ENCODE measurements at regions not wholly inside any gene's neighbourhood (a gene's known extent, or its start where the extent isn't known, plus 50 kb on each side); places are given as distances from the start of the nearest gene placed in this dataset.

GRCh38 chr3:43854283-43854682 lies 163.5 kb downstream of the ABHD5 start:
- Histone ChIP-seq H3K27me3 (peaks cover 6% of the 10 kb centered on the region), H3K27ac (no peak overlapping the region), H3K9me2 (replicated peaks; ENCODE audit: insufficient read depth) (no peaks in the 10 kb centered on the region), H2AFZ (no peak overlapping the region), H3K4me1 (ENCODE audit: insufficient read depth) (peaks cover 4% of the 10 kb centered on the region), H3K4me2 (no peak overlapping the region), H3K79me2 (no peaks in the 10 kb centered on the region), H4K20me1 (ENCODE audit: insufficient read depth, poor library complexity, severe bottlenecking) (no peaks in the 10 kb centered on the region), H3K4me3 (no peak overlapping the region), H3K9me3 (ENCODE audit: low read depth) (no peaks in the 10 kb centered on the region), H3K36me3 (replicated peaks; ENCODE audit: insufficient read depth, low read depth) (no peaks in the 10 kb centered on the region)
- TF ChIP-seq CTCF (IDR thresholded peaks at IDR 0.05; ENCODE audit: poor library complexity) (no peak), EZH2phosphoT487 (IDR thresholded peaks at IDR 0.05; ENCODE audit: low read depth, severe bottlenecking, unreplicated experiment) (no peak), EZH2 (IDR thresholded peaks at IDR 0.05; ENCODE audit: borderline replicate concordance) (no peak)
- DNase-seq (ENCODE audit: low spot score): no peak
- 86% methylated on average over 2 of the region's 2 CpGs for WGBS (ENCODE audit: low lambda C conversion rate, missing lambda C conversion rate)

- H4K20me1 ChIP-seq (ENCODE audit: insufficient read depth, poor library complexity, severe bottlenecking): no peaks in the 10 kb centered on the region
- H3K79me2 ChIP-seq: no peaks in the 10 kb centered on the region
- H3K9me2 ChIP-seq (replicated peaks; ENCODE audit: insufficient read depth): no peaks in the 10 kb centered on the region
- H3K4me3 ChIP-seq: no peak overlapping the region
- 67% methylated on average over 6 of the region's 6 CpGs for WGBS (ENCODE audit: low lambda C conversion rate, missing lambda C conversion rate)
- peaks cover 6% of the 10 kb centered on the region for H3K27me3 ChIP-seq
- DNase-seq (ENCODE audit: low spot score): no peak
- TF ChIP-seq EZH2phosphoT487 (IDR thresholded peaks at IDR 0.05; ENCODE audit: low read depth, severe bottlenecking, unreplicated experiment): no peak
- no peak for TF ChIP-seq EZH2 (IDR thresholded peaks at IDR 0.05; ENCODE audit: borderline replicate concordance)
- TF ChIP-seq CTCF (IDR thresholded peaks at IDR 0.05; ENCODE audit: poor library complexity): no peak
- no peaks in the 10 kb centered on the region for H3K9me3 ChIP-seq (ENCODE audit: low read depth)
- no peak overlapping the region for H2AFZ ChIP-seq
- H3K27ac ChIP-seq: no peak overlapping the region
- peaks cover 4% of the 10 kb centered on the region for H3K4me1 ChIP-seq (ENCODE audit: insufficient read depth)
- H3K36me3 ChIP-seq (replicated peaks; ENCODE audit: insufficient read depth, low read depth): no peaks in the 10 kb centered on the region
- no peak overlapping the region for H3K4me2 ChIP-seq
These were observed 164.2 kb downstream of the ABHD5 start for GRCh38 chr3:43854916-43855315.

GRCh38 chr3:43855674-43856299 lies 165.0 kb downstream of the ABHD5 start:
- no peaks in the 10 kb centered on the region for H3K79me2 ChIP-seq
- no peak for TF ChIP-seq EZH2phosphoT487 (IDR thresholded peaks at IDR 0.05; ENCODE audit: low read depth, severe bottlenecking, unreplicated experiment)
- peak; percentile 63 for TF ChIP-seq CTCF (IDR thresholded peaks at IDR 0.05; ENCODE audit: poor library complexity)
- peak; percentile 76 for DNase-seq (ENCODE audit: low spot score)

More at GRCh38 chr3:43855674-43856299, 165.0 kb downstream of the ABHD5 start:
- Histone ChIP-seq H4K20me1 (ENCODE audit: insufficient read depth, poor library complexity, severe bottlenecking) (no peaks in the 10 kb centered on the region), H3K36me3 (replicated peaks; ENCODE audit: insufficient read depth, low read depth) (no peaks in the 10 kb centered on the region), H3K4me1 (ENCODE audit: insufficient read depth) (peaks cover 4% of the 10 kb centered on the region), H2AFZ (no peak overlapping the region), H3K4me3 (no peak overlapping the region), H3K4me2 (no peak overlapping the region), H3K9me2 (replicated peaks; ENCODE audit: insufficient read depth) (no peaks in the 10 kb centered on the region), H3K27ac (no peak overlapping the region), H3K27me3 (peaks cover 6% of the 10 kb centered on the region), H3K9me3 (ENCODE audit: low read depth) (no peaks in the 10 kb centered on the region)
- WGBS (ENCODE audit: low lambda C conversion rate, missing lambda C conversion rate): 30% methylated on average over 3 of the region's 3 CpGs

Measured in hepatocyte (in vitro differentiated cells).